Fibroblast of gingiva (primary cell): ENCODE measurements at regions not wholly inside any gene's neighbourhood (a gene's known extent, or its start where the extent isn't known, plus 50 kb on each side); places are given as distances from the start of the nearest gene placed in this dataset.
"Not testable (repeated sequence)": the region's sequence is repeated elsewhere in the genome, so short reads cannot be mapped to it uniquely, and the experiment has no call there.

Source experiments
- DNase-seq: peaks from one replicate; pipeline ENCODE4 v3.0.0-alpha.2; 2011; ENCODE audit warnings: low read depth

DNA sequence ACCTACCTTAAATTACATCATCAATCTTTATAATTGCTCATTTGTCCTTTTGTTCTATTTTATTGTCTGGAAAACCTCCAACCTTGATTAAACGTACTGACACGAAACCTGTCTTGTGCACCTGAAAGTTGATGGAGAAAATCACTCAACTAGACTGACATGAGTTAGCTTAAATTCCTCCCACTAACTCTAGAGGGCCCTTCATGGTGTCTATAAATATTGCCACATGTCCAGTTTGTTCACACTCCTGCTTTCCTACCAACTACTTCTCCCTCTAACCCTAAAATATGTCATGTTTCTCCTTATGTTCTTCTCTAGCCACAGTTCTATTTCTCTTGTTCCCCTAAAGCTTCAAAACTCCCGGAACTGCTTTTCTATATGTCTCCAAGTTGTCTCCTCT, 59.8 kb upstream of the SGO1 start:
- DNase-seq = no peak

GRCh38 chr3:20240154-20240883, 54.3 kb upstream of the SGO1 start:
- no peak for DNase-seq

- not testable (repeated sequence) for DNase-seq
Observed at GRCh38 chr3:20238199-20238598, 52.2 kb upstream of the SGO1 start.

DNA sequence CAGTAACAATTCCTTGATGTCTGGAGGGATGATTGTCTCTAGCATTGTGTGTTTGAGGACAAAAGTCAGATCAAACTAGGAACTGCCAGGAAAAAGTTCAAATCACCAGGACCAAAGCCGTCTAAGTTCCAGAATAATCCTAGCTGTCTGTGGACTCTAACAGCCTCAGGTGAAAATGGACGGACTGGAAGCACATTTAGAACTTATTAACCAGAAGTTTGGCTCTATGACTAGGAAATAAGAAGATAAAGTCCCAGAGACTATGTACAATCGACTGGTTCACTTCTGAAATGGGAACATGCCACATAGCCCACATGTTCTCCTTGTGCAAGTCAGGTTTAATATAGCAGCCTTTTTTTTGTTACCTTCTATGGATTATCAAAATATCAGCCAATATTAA, 50.6 kb upstream of the SGO1 start:
- DNase-seq = no peak
